Left ventricle myocardium inferior (tissue), 1 donor: ENCODE measurements at regions not wholly inside any gene's neighbourhood (a gene's known extent, or its start where the extent isn't known, plus 50 kb on each side); places are given as distances from the start of the nearest gene placed in this dataset.

ENCODE experiments used
- DNase-seq: peaks from one replicate; pipeline ENCODE4 v3.0.0-alpha.2; 2020
- H3K27ac ChIP-seq: fragments of 200-600 bp; replicated peaks from 2 replicates; pipeline ENCODE4 v1.8.0; 2021
- H3K27me3 ChIP-seq: fragments of 200-600 bp; 2 replicates; pipeline ENCODE4 v1.8.0; 2021; ENCODE audit warnings: low read depth
- H3K36me3 ChIP-seq: fragments of 200-600 bp; 2 replicates; pipeline ENCODE4 v1.8.0; 2021
- H3K4me1 ChIP-seq: fragments of 200-600 bp; 2 replicates; pipeline ENCODE4 v1.8.0; 2021
- H3K4me3 ChIP-seq: fragments of 200-600 bp; 2 replicates; pipeline ENCODE4 v1.8.0; 2021; ENCODE audit warnings: mild to moderate bottlenecking, moderate library complexity
- H3K9me3 ChIP-seq: fragments of 200-600 bp; replicated peaks from 2 replicates; pipeline ENCODE4 v1.8.0; 2021
- intact Hi-C: fragments of 100-400 bp; cut with micrococcal nuclease; formaldehyde crosslinking; loops from one replicate; pipeline ENCODE4 v1.11.0; 2022
- TF ChIP-seq, protein P1 (sequence below): fragments of 200-600 bp; IDR thresholded peaks from 2 replicates; pipeline ENCODE4 v1.8.0; 2021; ENCODE audit warnings: antibody characterized with exemption, mild to moderate bottlenecking, borderline replicate concordance
- donor health status: DM: no; HTN: yes; CAD: no; lungs with severe emphysema.

DNA sequence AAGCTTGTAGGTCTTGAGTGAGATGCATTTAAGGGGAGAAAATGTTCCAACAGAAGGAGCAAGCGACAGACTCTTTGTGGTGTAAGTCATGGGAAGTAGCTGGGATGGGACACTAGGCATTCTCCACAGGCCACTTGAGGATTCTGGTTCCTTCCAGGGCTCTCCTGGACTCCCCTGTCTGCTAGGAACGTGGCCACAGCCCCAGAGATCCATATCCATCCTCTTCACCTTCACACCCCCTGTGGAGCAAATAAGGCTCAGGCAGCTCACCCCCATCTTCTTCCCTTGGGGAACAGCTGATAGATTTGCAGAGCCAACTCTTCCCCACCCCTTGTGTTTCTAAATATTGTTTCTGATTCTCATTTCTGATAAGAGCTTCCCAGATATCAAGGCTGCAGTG, 482.6 kb upstream of the MKI67 start:
- Histone ChIP-seq H3K36me3 (no peaks in the 10 kb centered on the region), H3K27ac (no peak overlapping the region), H3K4me3 (no peak overlapping the region), H3K27me3 (peaks cover 15% of the 10 kb centered on the region), H3K9me3 (no peaks in the 10 kb centered on the region), H3K4me1 (no peaks in the 10 kb centered on the region)
- no peak for DNase-seq
- intact Hi-C loops = no loop called here
- TF ChIP-seq, protein P1, sequence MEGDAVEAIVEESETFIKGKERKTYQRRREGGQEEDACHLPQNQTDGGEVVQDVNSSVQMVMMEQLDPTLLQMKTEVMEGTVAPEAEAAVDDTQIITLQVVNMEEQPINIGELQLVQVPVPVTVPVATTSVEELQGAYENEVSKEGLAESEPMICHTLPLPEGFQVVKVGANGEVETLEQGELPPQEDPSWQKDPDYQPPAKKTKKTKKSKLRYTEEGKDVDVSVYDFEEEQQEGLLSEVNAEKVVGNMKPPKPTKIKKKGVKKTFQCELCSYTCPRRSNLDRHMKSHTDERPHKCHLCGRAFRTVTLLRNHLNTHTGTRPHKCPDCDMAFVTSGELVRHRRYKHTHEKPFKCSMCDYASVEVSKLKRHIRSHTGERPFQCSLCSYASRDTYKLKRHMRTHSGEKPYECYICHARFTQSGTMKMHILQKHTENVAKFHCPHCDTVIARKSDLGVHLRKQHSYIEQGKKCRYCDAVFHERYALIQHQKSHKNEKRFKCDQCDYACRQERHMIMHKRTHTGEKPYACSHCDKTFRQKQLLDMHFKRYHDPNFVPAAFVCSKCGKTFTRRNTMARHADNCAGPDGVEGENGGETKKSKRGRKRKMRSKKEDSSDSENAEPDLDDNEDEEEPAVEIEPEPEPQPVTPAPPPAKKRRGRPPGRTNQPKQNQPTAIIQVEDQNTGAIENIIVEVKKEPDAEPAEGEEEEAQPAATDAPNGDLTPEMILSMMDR = no peak

DNA sequence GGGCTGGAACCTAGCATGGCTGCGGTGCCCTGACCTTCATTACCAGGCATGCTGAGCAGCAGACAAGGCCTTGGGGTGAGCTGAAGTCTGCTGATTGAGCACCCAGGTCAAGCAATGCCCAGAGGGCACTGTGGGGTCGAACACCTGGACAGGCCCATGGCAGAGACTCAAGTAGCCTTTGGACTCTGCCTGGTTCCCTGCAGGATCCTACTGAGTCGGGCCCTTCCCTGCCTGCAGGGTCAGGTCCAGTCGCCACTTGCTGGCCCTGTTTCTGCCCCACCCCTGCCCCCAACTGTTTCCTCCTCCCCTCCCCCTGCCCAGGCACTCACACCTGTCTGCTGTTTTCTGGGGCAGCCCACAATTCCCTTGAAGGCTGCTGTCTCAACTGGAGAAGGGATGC, 483.2 kb upstream of the MKI67 start:
- no peak for DNase-seq
- peaks cover 15% of the 10 kb centered on the region for H3K27me3 ChIP-seq
- intact Hi-C loops = no loop called here

DNA sequence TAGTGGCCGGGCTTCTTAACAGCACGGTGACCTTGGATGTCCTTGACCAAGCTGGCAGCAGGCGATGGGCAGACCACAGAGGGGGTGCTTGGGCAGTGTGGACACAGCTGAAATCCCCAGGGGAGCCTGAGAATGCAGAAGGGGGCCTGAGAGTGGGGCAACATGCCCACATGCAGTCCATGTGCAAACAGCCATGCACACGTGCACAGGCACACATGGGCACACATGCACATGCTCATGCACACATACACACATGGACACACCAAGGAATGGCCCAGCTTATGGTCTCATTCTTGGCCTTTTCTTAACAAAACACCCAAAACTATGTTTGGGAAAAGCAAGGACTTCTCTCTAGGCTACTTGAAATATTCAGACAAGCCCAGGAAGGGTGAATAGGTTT, 483.9 kb upstream of the MKI67 start:
- Histone ChIP-seq H3K4me3 (no peak overlapping the region), H3K27ac (no peak overlapping the region), H3K27me3 (peaks cover 15% of the 10 kb centered on the region), H3K4me1 (no peaks in the 10 kb centered on the region), H3K9me3 (no peaks in the 10 kb centered on the region), H3K36me3 (no peaks in the 10 kb centered on the region)
- DNase-seq = no peak
- TF ChIP-seq, protein P1 = no peak
- intact Hi-C loops = no loop called here

More for the DNA sequence above, 483.2 kb upstream of the MKI67 start:
- no peak overlapping the region for H3K27ac ChIP-seq
- no peaks in the 10 kb centered on the region for H3K36me3 ChIP-seq
- H3K4me1 ChIP-seq = no peaks in the 10 kb centered on the region
- no peak overlapping the region for H3K4me3 ChIP-seq
- TF ChIP-seq, protein P1 = no peak
- no peaks in the 10 kb centered on the region for H3K9me3 ChIP-seq

DNA sequence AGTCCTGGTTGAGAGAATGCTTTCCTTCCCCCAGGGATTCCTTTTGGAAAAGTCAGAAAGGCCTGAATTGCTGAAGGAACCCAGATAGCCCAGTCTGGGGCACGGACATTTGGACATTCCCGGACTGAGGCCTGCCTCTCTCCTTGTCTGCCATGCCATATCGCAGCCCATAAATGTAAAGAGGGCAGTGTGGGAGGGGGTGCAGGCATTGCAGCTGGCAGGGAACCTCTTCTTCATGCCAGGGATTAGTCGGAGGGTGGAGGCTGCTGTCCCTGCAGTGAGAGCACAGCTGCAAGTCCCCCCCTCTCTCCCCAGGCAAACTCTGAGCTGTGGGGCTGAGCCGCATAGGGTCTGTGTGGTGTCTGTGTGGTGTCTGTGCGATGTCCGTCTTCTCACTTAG, 486.0 kb upstream of the MKI67 start:
- TF ChIP-seq, protein P1 = no peak
- peaks cover 15% of the 10 kb centered on the region for H3K27me3 ChIP-seq
- H3K4me1 ChIP-seq = no peaks in the 10 kb centered on the region
- no peak for DNase-seq
- no peaks in the 10 kb centered on the region for H3K36me3 ChIP-seq
- no peak overlapping the region for H3K27ac ChIP-seq
- intact Hi-C loops = no loop called here
- H3K4me3 ChIP-seq = no peak overlapping the region
- H3K9me3 ChIP-seq = no peaks in the 10 kb centered on the region

DNA sequence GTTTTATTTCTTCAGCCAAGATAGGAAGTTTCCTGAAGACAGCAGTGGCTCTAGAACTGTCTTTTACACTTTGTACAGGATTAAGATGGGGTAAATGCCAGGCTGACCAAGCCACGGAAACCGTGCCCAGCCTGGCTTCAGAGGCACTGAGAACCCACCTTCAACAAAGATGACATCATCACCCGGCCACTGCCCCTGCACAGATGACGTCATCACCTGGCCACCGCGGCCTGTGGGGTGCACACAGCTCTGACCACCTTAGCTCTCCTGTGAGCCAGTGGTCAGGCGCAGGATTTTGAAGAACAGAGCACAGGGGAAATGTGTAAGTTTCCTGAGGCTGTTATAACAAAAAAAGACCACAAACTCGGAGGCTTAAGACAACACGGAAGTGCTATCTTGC, 486.4 kb upstream of the MKI67 start:
- no peak overlapping the region for H3K27ac ChIP-seq
- intact Hi-C loops = no loop called here
- TF ChIP-seq, protein P1 = no peak
- H3K36me3 ChIP-seq = no peaks in the 10 kb centered on the region
- H3K4me3 ChIP-seq = no peak overlapping the region
- DNase-seq = no peak
- H3K27me3 ChIP-seq = peaks cover 15% of the 10 kb centered on the region
- H3K4me1 ChIP-seq = no peaks in the 10 kb centered on the region
- no peaks in the 10 kb centered on the region for H3K9me3 ChIP-seq

DNA sequence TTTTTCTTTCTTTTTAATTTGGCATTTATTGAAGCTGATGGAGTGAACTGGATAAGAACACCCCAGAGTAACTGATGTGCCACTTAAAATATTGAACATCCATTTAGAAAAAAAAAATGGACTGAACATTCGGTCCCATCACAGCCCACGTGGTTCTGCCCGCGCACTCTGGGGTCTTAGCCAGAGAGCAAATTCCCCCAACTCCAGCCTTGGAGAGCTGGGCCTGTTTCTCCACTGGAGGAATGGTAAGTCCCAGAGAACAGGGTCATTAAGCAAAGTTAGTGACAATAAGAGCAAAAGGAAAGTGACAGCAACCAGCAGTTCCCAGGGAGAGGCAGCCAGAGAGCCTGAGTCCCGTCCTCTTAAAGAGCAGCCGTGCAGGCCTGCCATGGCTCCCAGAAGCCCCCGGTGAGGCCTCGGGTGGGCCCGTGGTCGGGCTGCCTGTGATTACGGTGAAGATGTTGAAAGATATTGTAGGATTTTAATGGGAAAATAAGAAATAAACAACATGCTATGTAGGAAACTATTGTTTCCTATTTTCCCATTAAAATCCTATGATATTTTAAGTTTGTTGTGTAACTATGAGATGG, 487.9 kb upstream of the MKI67 start:
- intact Hi-C loops = no loop called here
- H3K27ac ChIP-seq = no peak overlapping the region
- no peak for DNase-seq

More for the DNA sequence above, 487.9 kb upstream of the MKI67 start:
- no peaks in the 10 kb centered on the region for H3K4me1 ChIP-seq
- TF ChIP-seq, protein P1 = no peak
- no peaks in the 10 kb centered on the region for H3K36me3 ChIP-seq
- no peaks in the 10 kb centered on the region for H3K9me3 ChIP-seq
- H3K4me3 ChIP-seq = no peak overlapping the region
- peaks cover 27% of the 10 kb centered on the region for H3K27me3 ChIP-seq
